GM12865 (cell line): ENCODE measurements at regions not wholly inside any gene's neighbourhood (a gene's known extent, or its start where the extent isn't known, plus 50 kb on each side); places are given as distances from the start of the nearest gene placed in this dataset.

ENCODE experiments used
- DNase-seq: peaks from one replicate; pipeline ENCODE4 v3.0.0; 2010; ENCODE audit warnings: low read depth
- H3K4me3 ChIP-seq: 2 replicates; pipeline ENCODE4 v1.5.1; 2011; ENCODE audit warnings: mild to moderate bottlenecking, low read depth, low read length, control low read depth
- TF ChIP-seq, protein P1 (sequence below): IDR thresholded peaks from 2 replicates; pipeline ENCODE4 v1.5.1; 2011; ENCODE audit warnings: low read length, control low read depth, low read depth, inconsistent platforms; ENCODE audit not compliant: insufficient read depth; ENCODE audit errors: missing control alignments

DNA sequence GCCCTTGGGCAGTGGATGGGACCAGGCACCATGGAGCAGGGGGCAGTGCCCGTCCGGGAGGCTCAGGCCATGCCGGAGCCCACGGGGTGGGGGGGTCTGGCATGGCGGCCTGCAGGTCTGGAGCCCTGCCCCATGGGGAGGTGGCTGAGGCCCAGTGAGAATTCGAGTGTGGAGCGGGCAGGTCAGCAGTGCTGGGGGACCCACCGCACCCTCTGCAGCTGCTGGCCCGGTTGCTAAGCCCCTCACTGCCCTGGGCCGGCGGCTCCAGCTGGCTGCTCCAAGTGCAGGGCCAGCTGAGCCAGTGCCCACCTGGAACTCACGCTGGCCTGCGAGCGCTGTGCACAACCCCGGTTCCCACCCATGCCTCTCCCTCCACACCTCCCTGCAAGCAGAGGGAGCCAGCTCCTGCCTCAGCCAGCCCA, 1157.9 kb upstream of the ADGRL3 start:
- no peak for DNase-seq
- H3K4me3 ChIP-seq: no peak overlapping the region
- TF ChIP-seq, protein P1, sequence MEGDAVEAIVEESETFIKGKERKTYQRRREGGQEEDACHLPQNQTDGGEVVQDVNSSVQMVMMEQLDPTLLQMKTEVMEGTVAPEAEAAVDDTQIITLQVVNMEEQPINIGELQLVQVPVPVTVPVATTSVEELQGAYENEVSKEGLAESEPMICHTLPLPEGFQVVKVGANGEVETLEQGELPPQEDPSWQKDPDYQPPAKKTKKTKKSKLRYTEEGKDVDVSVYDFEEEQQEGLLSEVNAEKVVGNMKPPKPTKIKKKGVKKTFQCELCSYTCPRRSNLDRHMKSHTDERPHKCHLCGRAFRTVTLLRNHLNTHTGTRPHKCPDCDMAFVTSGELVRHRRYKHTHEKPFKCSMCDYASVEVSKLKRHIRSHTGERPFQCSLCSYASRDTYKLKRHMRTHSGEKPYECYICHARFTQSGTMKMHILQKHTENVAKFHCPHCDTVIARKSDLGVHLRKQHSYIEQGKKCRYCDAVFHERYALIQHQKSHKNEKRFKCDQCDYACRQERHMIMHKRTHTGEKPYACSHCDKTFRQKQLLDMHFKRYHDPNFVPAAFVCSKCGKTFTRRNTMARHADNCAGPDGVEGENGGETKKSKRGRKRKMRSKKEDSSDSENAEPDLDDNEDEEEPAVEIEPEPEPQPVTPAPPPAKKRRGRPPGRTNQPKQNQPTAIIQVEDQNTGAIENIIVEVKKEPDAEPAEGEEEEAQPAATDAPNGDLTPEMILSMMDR: no peak

DNA sequence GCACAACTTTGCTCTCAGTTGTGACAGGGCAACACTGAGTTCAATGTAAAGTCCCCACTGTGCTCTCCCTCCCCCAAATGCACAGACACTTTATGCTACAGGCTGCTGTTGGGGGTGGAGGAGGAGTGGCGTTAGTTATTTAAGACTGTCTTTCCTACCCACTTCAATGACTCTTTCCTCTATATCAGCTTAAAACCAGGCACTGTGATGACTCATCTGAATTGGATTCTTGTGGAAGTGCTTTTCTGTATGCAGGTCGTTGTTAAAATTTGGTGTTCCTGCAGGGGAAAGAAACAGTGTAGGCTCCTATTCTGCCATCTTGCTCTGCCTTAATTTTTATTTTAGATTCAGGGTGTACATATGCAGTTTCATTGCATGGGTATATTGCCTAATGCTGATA, 1157.2 kb upstream of the ADGRL3 start:
- TF ChIP-seq, protein P1: no peak
- DNase-seq: no peak
- no peak overlapping the region for H3K4me3 ChIP-seq

DNA sequence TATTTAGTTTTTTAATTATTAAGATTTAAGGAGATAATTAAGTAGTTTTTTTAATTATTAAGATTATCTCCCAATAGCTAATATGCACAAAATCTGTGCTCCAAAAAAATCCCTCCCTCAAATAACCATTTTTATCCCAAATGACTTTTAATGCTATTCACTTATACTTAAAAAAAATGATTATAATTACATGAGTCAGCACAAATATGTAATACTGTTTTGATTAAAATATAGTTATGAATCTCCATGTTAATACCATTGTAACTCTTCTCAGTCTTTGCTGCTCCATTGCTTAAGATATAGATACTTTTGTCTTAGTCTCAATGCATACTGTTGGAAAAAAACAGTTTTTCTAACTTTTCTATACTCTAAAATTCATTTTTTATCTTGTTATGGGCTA, 1121.1 kb upstream of the ADGRL3 start:
- TF ChIP-seq, protein P1: no peak
- no peak for DNase-seq
- H3K4me3 ChIP-seq: no peak overlapping the region

DNA sequence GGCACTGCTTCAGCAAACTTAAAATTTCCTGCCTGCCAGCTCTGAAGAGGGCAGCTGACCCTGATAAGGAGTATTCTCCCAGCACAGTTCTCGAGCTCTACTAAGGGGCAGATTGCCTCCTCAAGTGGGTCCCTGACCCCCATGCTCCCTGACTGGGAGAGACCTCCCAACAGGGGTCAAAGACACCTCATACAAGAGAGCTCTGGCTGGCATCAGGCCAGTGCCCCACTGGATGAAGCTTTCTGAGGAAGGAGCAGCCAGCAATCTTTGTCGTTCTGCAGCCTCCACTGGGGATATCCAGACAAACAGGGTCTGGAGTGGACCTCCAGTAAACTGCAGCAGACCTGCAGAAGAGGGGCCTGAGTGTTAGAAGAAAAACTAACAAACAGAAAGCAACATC, 1118.3 kb upstream of the ADGRL3 start:
- no peak overlapping the region for H3K4me3 ChIP-seq
- TF ChIP-seq, protein P1: no peak
- DNase-seq: no peak

DNA sequence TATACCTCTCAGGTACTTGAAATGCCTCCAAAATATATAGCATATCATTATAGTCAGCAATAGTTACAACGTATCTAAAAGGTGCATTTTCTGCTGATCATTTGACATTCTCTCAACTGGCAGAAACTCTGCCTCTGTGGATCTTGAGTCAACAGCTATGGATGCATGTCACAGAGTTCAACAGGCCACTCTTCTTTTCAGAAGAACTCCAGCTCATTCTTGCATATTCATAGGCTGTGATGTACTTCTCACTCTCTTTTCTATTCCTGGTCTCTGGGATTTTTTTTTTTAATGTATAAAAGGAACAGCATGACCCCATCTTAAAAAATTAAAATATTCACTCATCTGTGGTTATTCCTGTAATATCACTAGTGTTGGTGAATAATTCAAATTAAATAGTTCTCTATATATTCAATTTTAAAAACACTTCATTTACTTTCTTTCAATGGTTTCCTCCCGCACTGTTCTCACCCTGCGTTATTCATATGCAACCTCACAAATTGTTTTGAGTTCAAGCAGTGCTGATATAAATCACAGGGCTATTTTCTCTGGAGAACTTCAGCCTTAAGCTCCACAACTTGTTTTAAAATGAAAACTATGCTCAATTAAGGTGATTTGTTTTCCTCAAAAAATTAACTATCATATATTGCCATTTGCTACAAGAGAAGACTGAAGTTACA, 1111.2 kb upstream of the ADGRL3 start:
- no peak overlapping the region for H3K4me3 ChIP-seq
- no peak for DNase-seq
- TF ChIP-seq, protein P1: no peak

DNA sequence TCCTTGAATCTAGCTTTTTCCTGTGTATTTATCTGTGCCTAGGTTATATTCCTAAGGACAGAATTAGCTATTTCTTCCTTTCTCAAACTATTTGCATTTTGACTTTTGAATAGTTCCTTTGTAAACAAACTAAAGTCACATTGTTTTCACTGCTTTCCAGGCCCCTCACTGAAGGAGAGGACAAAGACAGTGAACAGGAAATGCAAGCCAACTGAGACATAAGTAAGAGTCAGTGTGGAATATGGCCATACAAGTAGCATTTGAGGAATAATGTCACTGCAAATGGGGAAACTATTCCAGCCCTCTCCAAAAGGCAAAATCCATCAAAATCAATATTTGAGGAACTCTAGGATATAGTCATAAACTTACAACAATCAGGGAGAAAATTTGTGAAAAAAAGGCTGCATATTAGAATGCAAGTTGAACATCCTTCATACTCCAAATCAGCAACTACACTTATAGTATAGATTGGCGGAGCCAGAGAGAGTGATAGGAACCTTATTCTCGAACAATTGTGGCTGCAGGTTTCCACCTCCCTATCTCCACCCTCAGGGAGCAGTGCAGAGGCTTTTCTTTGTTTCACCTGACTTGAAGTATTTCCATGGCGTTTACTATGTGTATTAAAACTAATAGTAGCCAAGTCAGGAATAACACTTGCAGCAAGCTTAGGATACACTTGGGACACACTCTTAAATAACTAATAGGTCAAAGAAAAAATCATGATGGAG, 1110.4 kb upstream of the ADGRL3 start:
- DNase-seq: no peak
- no peak overlapping the region for H3K4me3 ChIP-seq
- TF ChIP-seq, protein P1: no peak
